ENCODE measurements at regions not wholly inside any gene's neighbourhood (a gene's known extent, or its start where the extent isn't known, plus 50 kb on each side); places are given as distances from the start of the nearest gene placed in this dataset.

- no peak for DNase-seq (ENCODE audit: low read depth in 1 of 2, low spot score in 1 of 2)
- Histone ChIP-seq H3K27ac (replicated peaks) (no peak overlapping the region), H3K27me3 (ENCODE audit: insufficient read depth, poor library complexity, severe bottlenecking) (no peaks in the 10 kb centered on the region), H3K4me3 (replicated peaks; ENCODE audit: insufficient read depth, low read length) (no peak overlapping the region)
- TF ChIP-seq REST (IDR thresholded peaks at IDR 0.05; ENCODE audit: insufficient replicate concordance, low read depth) (no peak), SPI1 (IDR thresholded peaks at IDR 0.05; ENCODE audit: borderline replicate concordance, low read depth) (no peak), CTCF (IDR thresholded peaks at IDR 0.05; ENCODE audit: insufficient read depth, low read length) (no peak), POLR2AphosphoS5 (IDR thresholded peaks at IDR 0.05; ENCODE audit: low read depth) (no peak), GABPA (IDR thresholded peaks at IDR 0.05; ENCODE audit: low read depth) (no peak)
Observed at GRCh38 chr13:102487330-102487729, 85.5 kb upstream of the FGF14 start.

- TF ChIP-seq REST (IDR thresholded peaks at IDR 0.05; ENCODE audit: insufficient replicate concordance, low read depth), result no peak
- TF ChIP-seq CTCF (IDR thresholded peaks at IDR 0.05; ENCODE audit: insufficient read depth, low read length), result no peak
- no peak for TF ChIP-seq POLR2AphosphoS5 (IDR thresholded peaks at IDR 0.05; ENCODE audit: low read depth)
- no peak for TF ChIP-seq GABPA (IDR thresholded peaks at IDR 0.05; ENCODE audit: low read depth)
- TF ChIP-seq SPI1 (IDR thresholded peaks at IDR 0.05; ENCODE audit: borderline replicate concordance, low read depth), result no peak
- no peaks in the 10 kb centered on the region for H3K27me3 ChIP-seq (ENCODE audit: insufficient read depth, poor library complexity, severe bottlenecking)
- H3K4me3 ChIP-seq (replicated peaks; ENCODE audit: insufficient read depth, low read length), result no peak overlapping the region
- DNase-seq (ENCODE audit: low read depth in 1 of 2, low spot score in 1 of 2), result no peak
- no peak overlapping the region for H3K27ac ChIP-seq (replicated peaks)
Observed at GRCh38 chr13:102484329-102484728, 82.5 kb upstream of the FGF14 start.

- TF ChIP-seq GABPA (IDR thresholded peaks at IDR 0.05; ENCODE audit: low read depth) (no peak), POLR2AphosphoS5 (IDR thresholded peaks at IDR 0.05; ENCODE audit: low read depth) (no peak), CTCF (IDR thresholded peaks at IDR 0.05; ENCODE audit: insufficient read depth, low read length) (no peak), SPI1 (IDR thresholded peaks at IDR 0.05; ENCODE audit: borderline replicate concordance, low read depth) (no peak), REST (IDR thresholded peaks at IDR 0.05; ENCODE audit: insufficient replicate concordance, low read depth) (no peak)
- H3K27me3 ChIP-seq (ENCODE audit: insufficient read depth, poor library complexity, severe bottlenecking), result no peaks in the 10 kb centered on the region
- H3K27ac ChIP-seq (replicated peaks), result no peak overlapping the region
- no peak for DNase-seq (ENCODE audit: low read depth in 1 of 2, low spot score in 1 of 2)
- H3K4me3 ChIP-seq (replicated peaks; ENCODE audit: insufficient read depth, low read length), result no peak overlapping the region
Observed at GRCh38 chr13:102472650-102473049, 70.8 kb upstream of the FGF14 start.

All from HL-60 (cell line).